ENCODE measurements at regions not wholly inside any gene's neighbourhood (a gene's known extent, or its start where the extent isn't known, plus 50 kb on each side); places are given as distances from the start of the nearest gene placed in this dataset.

GRCh38 chr10:8726779-8727084 lies 672.2 kb downstream of the GATA3 start:
- no peak for DNase-seq

DNA sequence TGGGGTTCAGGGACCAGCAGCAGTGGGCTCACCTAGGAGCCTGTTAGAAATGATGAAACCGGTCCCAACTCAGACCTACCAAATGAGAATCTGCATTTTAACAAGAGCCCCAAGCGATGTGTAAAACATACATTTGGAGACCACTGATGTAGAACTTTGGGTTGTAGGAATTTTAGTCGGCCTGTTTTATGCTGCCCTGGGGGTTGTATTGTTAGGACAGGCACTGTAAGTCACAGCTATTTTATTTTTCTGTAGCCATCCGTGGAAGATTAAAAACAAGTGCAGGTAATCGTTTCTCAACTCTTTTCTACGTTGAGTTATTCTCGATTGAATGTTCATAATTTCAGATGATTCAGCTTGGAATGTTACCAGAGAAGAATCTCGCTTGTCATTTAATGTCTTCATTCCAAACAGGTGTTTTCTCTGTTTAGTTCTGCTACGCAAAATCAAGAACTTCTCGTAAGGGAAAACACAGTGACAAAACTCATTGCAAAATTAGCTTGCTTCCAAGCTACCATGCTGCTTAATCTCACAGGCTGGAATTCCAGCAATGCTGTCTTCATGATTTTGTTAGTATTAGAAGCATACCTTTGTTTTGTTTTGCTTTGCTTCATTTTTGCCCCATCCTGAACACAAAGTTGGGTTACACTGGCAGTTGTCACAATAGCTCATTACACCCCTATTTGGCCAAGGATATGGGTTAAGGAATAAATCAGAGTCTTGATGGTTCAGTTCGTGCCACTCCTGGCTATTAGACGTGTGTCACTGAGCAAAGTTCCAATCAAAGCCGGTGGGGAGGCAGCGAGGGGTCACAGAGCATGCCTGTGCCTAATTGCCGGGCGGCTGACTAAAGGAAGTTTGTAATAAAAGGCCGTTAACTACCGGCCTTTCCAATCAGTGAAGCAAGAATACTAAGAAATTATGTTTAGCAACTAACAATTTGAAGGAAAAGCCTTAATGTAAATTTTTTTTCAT lies 676.9 kb downstream of the GATA3 start:
- DNase-seq, result no peak

- DNase-seq, result no peak
Measured at GRCh38 chr10:8738987-8739386, 684.5 kb downstream of the GATA3 start.

GRCh38 chr10:8752146-8752843 lies 697.8 kb downstream of the GATA3 start:
- DNase-seq, result no peak

DNA sequence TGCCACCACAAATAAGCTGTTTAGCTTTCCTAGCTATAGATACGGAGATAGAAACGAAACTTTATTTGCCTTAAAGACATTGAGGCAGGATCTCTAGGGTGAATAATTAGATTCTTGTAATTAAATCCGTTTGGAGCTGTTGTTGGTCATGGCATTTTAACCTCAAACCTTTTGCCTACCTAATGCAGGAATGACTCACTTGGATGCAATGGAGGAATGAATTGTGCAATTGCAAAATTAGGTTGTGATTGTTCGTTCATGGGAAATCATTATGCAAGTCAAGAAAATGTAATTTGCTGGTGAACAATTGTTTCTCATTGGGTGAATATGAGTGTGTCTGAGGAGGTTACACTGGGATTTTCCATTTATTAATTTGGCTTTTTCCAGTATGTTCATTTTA lies 703.5 kb downstream of the GATA3 start:
- DNase-seq, result no peak

DNA sequence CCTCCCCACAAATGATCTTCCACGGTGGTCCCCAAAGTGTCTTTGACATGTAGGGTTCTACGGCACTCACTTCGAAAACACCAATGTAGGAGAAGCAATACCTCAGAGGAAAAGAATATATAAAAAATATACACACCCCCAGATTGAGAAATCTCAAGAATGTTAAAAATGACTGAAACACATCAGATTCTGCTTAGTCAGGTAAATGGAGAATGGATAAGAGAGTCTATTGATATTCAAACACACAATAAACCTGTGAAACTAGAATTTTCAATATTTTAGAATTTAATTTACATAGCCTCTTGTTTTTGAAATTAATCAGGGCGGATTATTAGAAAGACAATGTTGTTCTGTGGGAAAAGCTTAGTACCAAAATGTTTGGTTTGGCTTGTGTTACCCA lies 712.4 kb downstream of the GATA3 start:
- DNase-seq, result no peak

- DNase-seq, result no peak
Measured at GRCh38 chr10:8767591-8767990, 713.1 kb downstream of the GATA3 start.

DNA sequence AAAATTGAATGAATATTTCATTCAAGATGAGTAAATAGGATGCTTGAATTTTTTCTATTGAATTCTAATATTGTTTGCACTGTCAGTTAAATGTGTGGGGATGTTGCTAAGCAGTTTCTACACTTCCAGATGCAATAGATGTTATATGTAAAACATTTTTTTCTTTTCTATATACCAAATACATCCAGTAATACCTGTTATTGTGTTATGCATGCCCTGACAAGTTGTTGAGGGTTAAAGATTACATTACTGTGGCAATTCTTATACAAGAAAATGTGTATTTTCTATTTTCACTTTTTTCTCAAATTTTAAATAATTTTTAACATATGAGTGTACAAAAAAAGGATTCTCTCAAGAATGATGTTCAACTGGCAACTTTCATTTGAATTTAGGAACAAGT lies 713.9 kb downstream of the GATA3 start:
- DNase-seq, result no peak

DNA sequence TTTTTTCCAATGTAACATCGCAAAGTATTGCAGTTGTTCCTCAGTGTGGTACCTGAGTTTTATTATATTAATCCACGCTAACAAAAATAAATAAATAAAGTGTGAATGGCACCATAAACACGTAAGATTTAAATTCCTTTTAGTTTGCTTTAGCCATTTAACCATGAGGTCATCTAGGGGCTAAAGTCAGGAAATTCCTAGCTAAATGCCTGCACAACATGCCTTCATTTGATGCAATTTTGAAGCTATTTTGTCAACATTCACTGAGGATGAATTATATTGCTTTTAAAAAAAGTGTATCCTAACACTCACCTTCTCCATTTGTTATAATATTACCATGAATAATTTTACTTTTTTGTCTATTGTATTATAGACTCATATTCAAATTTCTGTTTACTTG lies 714.4 kb downstream of the GATA3 start:
- DNase-seq, result no peak

DNA sequence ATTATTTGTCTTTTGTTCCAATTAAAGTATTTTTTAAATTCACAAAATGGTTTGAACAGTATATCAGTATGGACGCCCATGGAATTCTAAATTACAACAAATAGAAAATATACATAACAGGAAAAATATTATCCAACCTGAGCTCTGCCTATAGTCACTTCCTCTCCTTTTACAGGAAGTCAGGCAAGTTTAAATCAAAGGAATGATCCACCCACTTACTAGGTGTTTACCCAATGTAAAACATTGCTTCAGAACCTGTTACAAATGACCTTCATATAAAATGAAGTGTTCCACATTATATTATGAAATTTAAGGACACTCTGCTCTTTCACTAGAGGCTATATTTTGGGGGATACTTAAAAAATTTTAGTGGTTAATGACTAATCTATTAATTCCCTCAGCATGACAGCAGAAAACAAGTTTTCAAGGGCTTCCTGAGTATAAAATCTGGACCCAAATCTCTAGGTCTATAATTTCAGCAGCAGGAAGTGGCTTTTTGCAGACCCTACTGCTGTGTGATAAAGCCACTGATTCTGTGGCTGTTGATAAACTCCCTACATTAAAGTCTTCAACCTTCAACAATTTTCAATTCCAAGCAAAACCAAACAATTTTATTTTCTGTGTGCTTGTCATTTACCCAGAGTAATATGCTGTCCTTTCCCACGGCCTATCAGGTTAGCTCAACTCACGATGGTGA lies 722.6 kb downstream of the GATA3 start:
- DNase-seq, result no peak

DNA sequence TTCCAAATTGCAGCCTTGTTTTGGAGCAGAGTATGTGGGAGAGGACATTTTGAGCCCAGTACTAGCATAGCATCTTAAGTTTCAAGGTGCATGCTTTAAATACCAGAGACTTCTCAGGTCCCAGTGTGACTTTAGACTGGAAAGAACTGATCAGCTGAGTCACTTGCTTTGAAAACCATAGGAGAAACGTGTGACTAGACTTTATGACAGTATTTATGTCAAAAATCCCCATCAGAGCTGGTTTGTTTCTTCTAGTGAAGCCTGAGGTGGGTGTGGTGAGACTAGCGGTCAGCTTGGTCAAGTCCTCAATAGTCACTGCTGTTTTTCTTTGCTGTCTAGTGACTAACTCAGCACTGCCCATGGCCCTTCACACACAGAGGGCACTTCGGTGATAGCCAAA lies 724.2 kb downstream of the GATA3 start:
- DNase-seq, result no peak

DNA sequence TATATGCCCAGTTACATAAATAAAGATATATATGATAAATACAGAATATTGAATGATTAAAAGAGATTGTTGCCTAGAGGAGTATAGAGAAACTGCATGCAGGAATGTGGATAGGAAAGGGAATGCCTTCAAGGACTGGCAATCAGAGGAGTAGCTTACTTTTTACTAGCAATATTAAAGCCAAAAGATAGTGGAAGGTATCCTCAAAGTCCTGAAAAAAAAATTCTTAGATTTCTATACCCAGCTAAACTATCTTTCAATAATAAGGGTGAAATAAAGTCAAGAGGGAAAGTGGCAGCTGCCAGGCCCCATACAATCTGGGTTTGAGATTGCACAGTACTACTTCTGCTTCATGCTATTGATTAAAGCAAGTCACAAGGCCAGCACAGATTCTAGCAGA lies 733.2 kb downstream of the GATA3 start:
- no peak for DNase-seq

DNA sequence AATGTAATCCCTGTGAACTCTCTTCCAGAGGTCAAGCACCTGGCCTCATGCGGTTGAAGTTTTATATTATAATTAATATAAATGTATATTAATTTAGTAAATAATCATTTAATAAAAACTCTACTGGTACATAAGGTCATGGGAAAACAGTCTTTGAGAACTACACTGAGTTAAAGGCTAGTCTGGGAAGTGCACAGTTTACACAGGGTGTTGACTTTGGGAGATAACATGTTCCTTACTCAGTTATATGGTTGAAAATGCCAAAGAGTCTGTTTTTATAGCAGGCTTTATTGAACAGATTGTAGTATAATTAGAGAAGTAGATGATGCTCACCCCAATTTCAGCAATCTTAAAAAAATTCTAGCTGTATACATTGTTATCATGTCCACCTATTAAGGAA lies 735.9 kb downstream of the GATA3 start:
- no peak for DNase-seq

DNA sequence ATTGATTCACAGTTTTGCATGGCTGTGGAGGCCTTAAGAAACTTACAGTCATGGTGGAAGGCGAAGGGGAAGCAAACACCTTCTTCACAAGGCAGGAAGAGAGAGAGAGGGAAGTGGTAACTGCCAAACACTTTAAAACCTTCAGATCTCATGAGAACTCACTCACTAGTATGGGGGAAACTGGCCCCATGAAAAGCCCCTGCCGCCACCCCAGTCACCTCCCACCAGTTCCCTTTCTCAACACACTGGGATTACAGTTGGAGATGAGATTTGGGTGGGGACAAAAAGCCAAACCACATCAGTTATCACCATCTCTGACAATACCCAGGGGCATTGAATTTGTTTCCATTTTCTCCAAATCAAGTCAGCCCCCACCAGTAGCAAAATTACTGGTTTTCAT lies 740.4 kb downstream of the GATA3 start:
- DNase-seq, result no peak

DNA sequence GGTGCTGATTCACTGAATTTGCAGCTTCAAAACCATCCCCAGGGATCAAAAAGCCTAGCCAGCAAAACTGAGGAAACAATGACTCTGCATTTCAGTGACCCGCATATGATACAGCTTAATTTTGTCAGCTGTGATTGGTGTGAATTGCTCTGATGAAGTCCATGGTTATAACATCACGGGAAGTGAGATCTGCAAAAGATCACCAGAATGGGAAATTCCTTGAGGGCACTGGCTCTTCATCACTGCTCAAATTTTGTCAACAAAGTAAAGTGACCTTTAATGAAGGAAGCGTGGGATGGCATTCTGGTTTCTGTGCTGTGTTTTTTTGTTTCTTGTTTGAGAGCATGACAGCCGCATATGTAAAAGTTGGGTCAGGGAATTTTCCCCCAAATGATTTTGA lies 745.9 kb downstream of the GATA3 start:
- no peak for DNase-seq

DNA sequence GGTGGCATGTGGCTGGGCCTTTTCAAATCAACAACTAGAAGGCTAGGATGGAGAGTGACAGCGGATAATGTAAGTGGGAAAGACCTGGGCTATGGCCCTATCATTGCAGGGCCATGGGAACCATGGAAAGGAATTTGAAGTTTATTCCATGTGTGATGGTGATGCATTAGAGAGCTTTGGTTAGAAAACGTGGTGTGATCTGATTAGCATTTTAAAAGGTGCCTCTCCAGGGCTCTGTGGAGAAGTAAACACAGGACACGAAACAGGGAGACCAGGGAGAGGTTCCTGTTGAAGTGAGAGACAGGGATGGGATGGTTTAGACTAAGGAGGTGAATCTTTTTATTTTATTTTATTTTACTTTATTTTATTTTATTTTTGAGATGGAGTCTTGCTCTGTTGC lies 749.5 kb downstream of the GATA3 start:
- no peak for DNase-seq

- no peak for DNase-seq
Measured at GRCh38 chr10:8810677-8811076, 756.2 kb downstream of the GATA3 start.

DNA sequence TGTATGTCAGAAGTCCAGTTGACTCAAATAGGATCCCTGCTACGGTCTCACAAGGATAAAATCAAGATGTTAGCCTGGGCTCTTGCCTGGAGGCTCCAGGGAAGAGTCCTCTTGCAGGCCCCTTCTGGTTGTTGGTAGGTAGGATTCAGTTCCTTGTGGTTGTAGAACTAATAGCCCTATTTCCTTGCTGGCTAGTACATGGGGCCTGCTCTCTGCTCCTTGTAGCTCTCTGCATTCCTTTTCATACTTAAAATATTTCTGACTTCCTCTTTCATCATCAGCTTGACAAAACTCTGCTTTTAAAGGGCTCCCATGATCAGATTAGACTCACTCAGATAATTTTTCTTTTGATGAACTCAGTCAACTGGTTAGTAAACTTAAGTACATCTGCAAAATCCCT lies 756.7 kb downstream of the GATA3 start:
- DNase-seq, result no peak

DNA sequence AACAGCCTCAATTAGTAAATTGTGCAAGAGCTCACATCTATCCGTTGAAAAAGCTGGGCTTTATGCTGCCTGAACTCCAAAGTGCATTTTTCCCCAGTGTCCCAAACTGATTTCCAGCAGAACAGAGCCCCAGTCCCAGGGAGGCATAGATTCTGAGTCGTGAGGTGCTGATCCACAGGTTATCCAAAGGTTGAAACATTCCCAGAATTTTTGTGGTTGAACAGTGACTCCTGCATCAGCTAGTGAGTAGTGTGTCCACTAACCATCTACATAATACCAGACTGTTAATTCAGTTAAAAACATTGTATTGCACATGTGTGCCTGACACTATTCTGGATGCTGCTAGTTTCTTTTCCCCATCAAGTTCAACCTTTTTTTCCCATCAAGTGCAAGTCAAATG lies 761.5 kb downstream of the GATA3 start:
- no peak for DNase-seq

DNA sequence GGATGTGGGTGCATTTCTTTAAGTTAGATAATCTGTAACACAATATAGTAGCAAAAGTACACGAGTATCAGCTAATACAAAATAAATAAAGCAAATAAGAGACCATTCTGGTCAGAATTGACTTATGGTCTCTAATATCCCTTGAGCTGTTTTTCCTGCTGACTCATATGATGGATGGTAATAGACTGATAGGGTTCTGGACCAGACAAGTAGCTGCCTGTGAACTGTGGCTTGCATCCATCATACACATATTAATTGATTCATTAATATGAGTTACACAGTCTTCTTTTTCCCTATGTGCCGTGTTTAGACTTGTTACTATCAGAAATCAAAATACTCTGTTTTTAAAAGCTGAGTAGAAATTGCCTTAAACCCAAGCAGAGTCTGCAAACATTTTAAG lies 762.8 kb downstream of the GATA3 start:
- DNase-seq, result no peak

DNA sequence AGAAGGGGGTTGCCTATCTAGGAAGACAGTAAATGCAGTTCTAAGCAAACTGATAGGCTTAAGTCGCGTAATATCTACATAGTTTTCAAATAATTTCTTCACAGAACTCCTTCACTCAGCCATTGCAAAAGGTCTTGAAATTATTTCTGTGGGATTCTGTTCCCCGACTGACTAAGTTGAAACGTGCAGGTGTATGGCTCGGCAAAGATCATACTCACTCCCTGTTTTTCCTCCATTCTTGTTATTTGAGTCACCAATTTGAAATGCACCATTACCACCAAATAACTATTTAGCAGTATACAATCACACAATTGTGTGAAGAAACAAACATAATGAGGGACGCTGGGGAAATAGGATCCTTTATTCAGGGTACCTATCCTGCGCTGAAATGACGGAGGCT lies 771.1 kb downstream of the GATA3 start:
- DNase-seq, result no peak

GRCh38 chr10:8829592-8829991 lies 775.1 kb downstream of the GATA3 start:
- DNase-seq, result no peak

- DNase-seq, result no peak
Measured at GRCh38 chr10:8830048-8830447, 775.6 kb downstream of the GATA3 start.

GRCh38 chr10:8830876-8831275 lies 776.4 kb downstream of the GATA3 start:
- no peak for DNase-seq
